ENCODE measurements at regions not wholly inside any gene's neighbourhood (a gene's known extent, or its start where the extent isn't known, plus 50 kb on each side); places are given as distances from the start of the nearest gene placed in this dataset.

DNA sequence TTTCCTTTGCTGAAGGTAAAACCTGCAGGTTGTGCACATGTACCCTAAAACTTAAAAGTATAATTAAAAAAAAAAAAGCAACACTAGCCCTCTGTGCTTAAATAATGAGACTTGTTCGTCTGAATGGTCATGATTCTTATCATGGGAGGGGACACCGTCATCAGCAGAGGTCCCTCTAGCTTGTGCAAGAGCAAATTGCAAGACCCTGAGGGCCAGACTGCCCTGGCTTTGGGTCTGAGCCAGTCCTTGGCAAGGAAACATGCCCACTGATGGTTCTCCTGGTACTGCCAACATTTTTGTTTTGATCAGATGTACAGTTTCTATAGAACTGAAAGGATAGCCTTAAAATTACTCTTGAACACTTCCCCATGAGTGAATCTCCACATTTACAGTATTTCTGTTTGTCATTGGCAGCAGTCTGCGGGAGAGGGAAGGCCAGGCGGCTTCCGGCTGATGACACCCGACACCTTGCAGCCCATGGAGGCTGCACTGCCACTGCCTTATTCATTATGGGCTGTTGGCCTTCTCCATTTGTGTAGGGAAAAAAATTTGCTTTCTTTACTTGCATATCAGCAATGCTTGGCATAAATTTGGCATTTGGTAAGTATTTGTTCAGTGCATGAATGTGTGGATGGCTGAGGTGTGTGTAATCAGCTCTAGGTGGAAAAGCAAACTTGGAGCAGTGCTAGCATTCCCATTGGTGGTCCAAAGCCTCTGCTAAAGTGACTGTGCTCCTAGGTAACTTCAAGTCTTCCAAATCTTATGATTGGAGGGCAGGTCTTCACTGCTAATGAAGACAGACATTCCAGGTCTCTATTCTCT, 161.6 kb upstream of the ALKAL2 start:
- no peak for TF ChIP-seq POLR2A (IDR thresholded peaks at IDR 0.05)
- TF ChIP-seq, protein P1, sequence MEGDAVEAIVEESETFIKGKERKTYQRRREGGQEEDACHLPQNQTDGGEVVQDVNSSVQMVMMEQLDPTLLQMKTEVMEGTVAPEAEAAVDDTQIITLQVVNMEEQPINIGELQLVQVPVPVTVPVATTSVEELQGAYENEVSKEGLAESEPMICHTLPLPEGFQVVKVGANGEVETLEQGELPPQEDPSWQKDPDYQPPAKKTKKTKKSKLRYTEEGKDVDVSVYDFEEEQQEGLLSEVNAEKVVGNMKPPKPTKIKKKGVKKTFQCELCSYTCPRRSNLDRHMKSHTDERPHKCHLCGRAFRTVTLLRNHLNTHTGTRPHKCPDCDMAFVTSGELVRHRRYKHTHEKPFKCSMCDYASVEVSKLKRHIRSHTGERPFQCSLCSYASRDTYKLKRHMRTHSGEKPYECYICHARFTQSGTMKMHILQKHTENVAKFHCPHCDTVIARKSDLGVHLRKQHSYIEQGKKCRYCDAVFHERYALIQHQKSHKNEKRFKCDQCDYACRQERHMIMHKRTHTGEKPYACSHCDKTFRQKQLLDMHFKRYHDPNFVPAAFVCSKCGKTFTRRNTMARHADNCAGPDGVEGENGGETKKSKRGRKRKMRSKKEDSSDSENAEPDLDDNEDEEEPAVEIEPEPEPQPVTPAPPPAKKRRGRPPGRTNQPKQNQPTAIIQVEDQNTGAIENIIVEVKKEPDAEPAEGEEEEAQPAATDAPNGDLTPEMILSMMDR (IDR thresholded peaks at IDR 0.05), result no peak

Data from thyroid gland (tissue), 4 donors.